ENCODE measurements at regions not wholly inside any gene's neighbourhood (a gene's known extent, or its start where the extent isn't known, plus 50 kb on each side); places are given as distances from the start of the nearest gene placed in this dataset.

DNA sequence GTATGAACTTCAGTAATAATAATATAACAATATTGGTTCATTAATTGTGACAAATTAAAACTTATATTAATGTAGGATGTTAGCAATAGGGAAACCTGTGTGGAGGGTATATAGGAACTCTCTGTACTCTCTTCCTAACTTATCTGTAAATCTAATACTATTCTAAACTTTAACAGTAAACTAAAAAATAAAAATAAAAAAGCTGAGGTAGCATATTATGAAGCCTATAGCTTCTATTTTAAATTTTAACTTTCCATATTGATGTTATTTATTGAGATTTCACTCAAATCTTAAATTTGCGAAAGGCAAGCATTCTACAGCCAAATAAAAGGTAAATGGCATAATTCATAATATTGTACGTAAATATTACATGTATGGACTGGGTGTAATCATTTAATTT lies 326.4 kb downstream of the MEI4 start:
- H3K4me1 ChIP-seq: no peaks in the 10 kb centered on the region
- no peaks in the 10 kb centered on the region for H3K9me3 ChIP-seq
- no peak overlapping the region for H3K4me3 ChIP-seq (replicated peaks in 1 of 3)
- 80 to 88% methylated on average over 2 of the region's 2 CpGs for WGBS, 2 donors
- no peaks in the 10 kb centered on the region for H3K27me3 ChIP-seq
- no peak for DNase-seq
- H3K36me3 ChIP-seq: no peaks in the 10 kb centered on the region
- no peak overlapping the region for H3K27ac ChIP-seq
- intact Hi-C loops (cut with DNase I): no loop called here
- no peak for TF ChIP-seq CTCF (IDR thresholded peaks at IDR 0.05)
- TF ChIP-seq POLR2A (IDR thresholded peaks at IDR 0.05): no peak

DNA sequence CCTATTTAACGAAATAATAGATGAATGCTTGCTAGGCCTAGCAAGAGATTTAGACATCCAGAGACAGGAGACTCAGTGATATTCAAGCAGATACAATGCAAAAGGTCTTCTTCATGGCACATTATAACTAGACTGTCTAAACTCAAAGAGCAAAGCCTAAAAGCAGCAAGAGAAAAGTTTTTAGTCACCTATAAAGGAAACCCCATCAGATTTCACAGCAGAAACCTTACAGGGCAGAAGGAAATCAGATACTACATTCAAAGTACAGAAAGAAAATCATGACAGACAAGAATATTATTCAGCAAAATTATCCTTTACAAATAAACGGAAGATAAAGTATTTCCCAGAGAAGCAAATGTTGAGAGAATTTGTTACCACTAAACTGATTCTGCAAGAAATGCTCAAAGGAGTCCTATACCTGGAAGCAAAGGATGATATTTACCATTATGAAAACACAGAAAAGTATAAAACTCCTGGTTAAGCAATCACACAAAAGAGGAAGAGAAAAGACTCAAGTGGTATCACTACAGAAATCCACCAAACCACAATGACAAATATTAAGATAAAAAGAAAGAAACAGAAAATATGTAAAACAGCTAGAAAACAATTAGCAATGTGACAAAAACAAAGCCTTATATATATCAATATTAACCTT lies 333.7 kb downstream of the MEI4 start:
- no peak for DNase-seq
- Histone ChIP-seq H3K36me3 (no peaks in the 10 kb centered on the region), H3K4me1 (no peaks in the 10 kb centered on the region), H3K4me3 (replicated peaks in 1 of 3) (no peak overlapping the region), H3K27ac (no peak overlapping the region), H3K27me3 (no peaks in the 10 kb centered on the region), H3K9me3 (no peaks in the 10 kb centered on the region)
- WGBS, 2 donors: 76 to 77% methylated on average over 2 of the region's 2 CpGs
- intact Hi-C loops (cut with DNase I): no loop called here
- TF ChIP-seq CTCF (IDR thresholded peaks at IDR 0.05) (no peak), POLR2A (IDR thresholded peaks at IDR 0.05) (no peak)

DNA sequence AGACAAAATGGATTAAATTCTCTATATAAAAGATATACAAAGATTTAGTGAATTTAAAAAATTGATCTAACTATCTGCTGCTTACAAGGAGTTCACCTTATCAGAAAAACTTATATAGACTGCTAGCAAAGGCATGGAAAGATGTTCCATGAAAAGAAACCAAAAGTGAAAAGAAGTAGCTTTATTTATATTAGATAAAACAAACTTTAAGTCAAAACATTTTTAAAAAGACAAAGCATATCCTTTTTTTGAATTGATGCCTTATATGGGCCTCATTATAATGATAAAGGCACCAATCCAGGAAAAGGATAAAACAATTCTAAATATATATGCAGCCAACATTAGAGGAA lies 334.2 kb downstream of the MEI4 start:
- H3K4me1 ChIP-seq: no peaks in the 10 kb centered on the region
- intact Hi-C loops (cut with DNase I): no loop called here
- no peaks in the 10 kb centered on the region for H3K36me3 ChIP-seq
- H3K27me3 ChIP-seq: no peaks in the 10 kb centered on the region
- H3K9me3 ChIP-seq: no peaks in the 10 kb centered on the region
- TF ChIP-seq POLR2A (IDR thresholded peaks at IDR 0.05) (no peak), CTCF (IDR thresholded peaks at IDR 0.05) (no peak)
- H3K4me3 ChIP-seq (replicated peaks in 1 of 3): no peak overlapping the region
- DNase-seq: no peak
- H3K27ac ChIP-seq: no peak overlapping the region

- no peaks in the 10 kb centered on the region for H3K27me3 ChIP-seq
- H3K9me3 ChIP-seq: no peaks in the 10 kb centered on the region
- H3K4me1 ChIP-seq: no peaks in the 10 kb centered on the region
- no peaks in the 10 kb centered on the region for H3K36me3 ChIP-seq
- TF ChIP-seq POLR2A (IDR thresholded peaks at IDR 0.05): no peak
- TF ChIP-seq CTCF (IDR thresholded peaks at IDR 0.05): no peak
- H3K27ac ChIP-seq: no peak overlapping the region
- intact Hi-C loops (cut with DNase I): no loop called here
- H3K4me3 ChIP-seq (replicated peaks in 1 of 3): no peak overlapping the region
- no peak for DNase-seq
- 57 to 67% methylated on average over 1 of the region's 1 CpG for WGBS, 2 donors
Measured at GRCh38 chr6:78010130-78010529, 357.3 kb downstream of the MEI4 start.

GRCh38 chr6:78020586-78020985 lies 367.7 kb downstream of the MEI4 start:
- intact Hi-C loops (cut with DNase I): no loop called here
- Histone ChIP-seq H3K9me3 (no peaks in the 10 kb centered on the region), H3K4me3 (replicated peaks in 1 of 3) (no peak overlapping the region), H3K4me1 (no peaks in the 10 kb centered on the region), H3K27me3 (no peaks in the 10 kb centered on the region), H3K27ac (no peak overlapping the region), H3K36me3 (no peaks in the 10 kb centered on the region)
- TF ChIP-seq CTCF (IDR thresholded peaks at IDR 0.05) (no peak), POLR2A (IDR thresholded peaks at IDR 0.05) (no peak)
- no peak for DNase-seq
- 79 to 94% methylated on average over 3 of the region's 3 CpGs for WGBS, 2 donors

Data from thyroid gland (tissue), 4 donors.